ENCODE measurements at regions not wholly inside any gene's neighbourhood (a gene's known extent, or its start where the extent isn't known, plus 50 kb on each side); places are given as distances from the start of the nearest gene placed in this dataset.

GRCh38 chr4:24040811-24041210 is 151.0 kb upstream of the PPARGC1A start:
- no peak for DNase-seq

- DNase-seq = no peak
Measured at GRCh38 chr4:24033626-24034025, 143.8 kb upstream of the PPARGC1A start.

- peak in 1 of 2 experiments; percentile 17 for DNase-seq
Measured at GRCh38 chr4:24032371-24032989, 142.6 kb upstream of the PPARGC1A start.

- DNase-seq = no peak
Measured at GRCh38 chr4:24026596-24026995, 136.7 kb upstream of the PPARGC1A start.

- peak; percentile 17 to 51 for DNase-seq
Measured at GRCh38 chr4:24024605-24025004, 134.8 kb upstream of the PPARGC1A start.

GRCh38 chr4:24024157-24024556 is 134.3 kb upstream of the PPARGC1A start:
- no peak for DNase-seq

GRCh38 chr4:24015782-24016181 is 125.9 kb upstream of the PPARGC1A start:
- DNase-seq = no peak

- DNase-seq = no peak
Measured at GRCh38 chr4:24013668-24014422, 124.0 kb upstream of the PPARGC1A start.

- no peak for DNase-seq
Measured at GRCh38 chr4:24010994-24011393, 121.1 kb upstream of the PPARGC1A start.

GRCh38 chr4:24010573-24010972 is 120.7 kb upstream of the PPARGC1A start:
- no peak for DNase-seq

- no peak for DNase-seq
Measured at GRCh38 chr4:24007860-24008261, 118.0 kb upstream of the PPARGC1A start.

GRCh38 chr4:24006269-24006668 is 116.4 kb upstream of the PPARGC1A start:
- DNase-seq = no peak

GRCh38 chr4:24003926-24004325 is 114.1 kb upstream of the PPARGC1A start:
- no peak for DNase-seq

GRCh38 chr4:24003496-24003895 is 113.6 kb upstream of the PPARGC1A start:
- DNase-seq = no peak

- DNase-seq = no peak
Measured at GRCh38 chr4:24002330-24002966, 112.6 kb upstream of the PPARGC1A start.

GRCh38 chr4:24001486-24002329 is 111.9 kb upstream of the PPARGC1A start:
- no peak for DNase-seq

- DNase-seq = no peak
Measured at GRCh38 chr4:24000470-24000831, 110.6 kb upstream of the PPARGC1A start.

- DNase-seq = no peak
Measured at GRCh38 chr4:23999714-24000469, 110.0 kb upstream of the PPARGC1A start.

GRCh38 chr4:23993373-23993772 is 103.5 kb upstream of the PPARGC1A start:
- DNase-seq = no peak

- no peak for DNase-seq
Measured at GRCh38 chr4:23991444-23991843, 101.6 kb upstream of the PPARGC1A start.

GRCh38 chr4:23986270-23986669 is 96.4 kb upstream of the PPARGC1A start:
- DNase-seq = no peak

GRCh38 chr4:23981328-23981727 is 91.5 kb upstream of the PPARGC1A start:
- DNase-seq = no peak

GRCh38 chr4:23979534-23979933 is 89.7 kb upstream of the PPARGC1A start:
- no peak for DNase-seq

Measured in NCI-H2081 (cell line).